GM12874 (cell line): ENCODE measurements at regions not wholly inside any gene's neighbourhood (a gene's known extent, or its start where the extent isn't known, plus 50 kb on each side); places are given as distances from the start of the nearest gene placed in this dataset.

Source experiments
- CTCF ChIP-seq: IDR thresholded peaks from 2 replicates; pipeline ENCODE4 v1.5.1; 2011; ENCODE audit warnings: low read depth, mild to moderate bottlenecking, control low read depth, low read length, moderate library complexity; ENCODE audit not compliant: insufficient read depth

- no peak; the same call in 1 of the 2 replicates for TF ChIP-seq CTCF
Measured at GRCh38 chrX:113929004-113929403, 654.9 kb upstream of the HTR2C start.

DNA sequence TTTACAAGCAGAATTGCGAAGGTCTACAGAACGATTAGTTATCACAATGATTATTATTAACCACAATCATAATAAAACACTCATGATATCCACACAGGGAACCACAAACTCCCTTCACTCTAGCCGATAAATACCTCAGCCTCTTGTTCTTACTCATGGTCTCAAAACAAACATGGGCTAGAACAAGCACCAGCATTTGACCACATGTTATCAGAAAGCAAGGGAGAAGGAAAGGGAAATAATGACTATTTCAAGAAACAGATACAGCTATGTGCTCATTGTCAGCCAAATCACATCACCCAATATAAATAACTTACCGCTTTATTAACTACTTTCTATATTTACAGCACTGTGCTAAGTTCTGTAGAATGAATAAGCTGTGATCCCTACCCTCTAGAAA is 663.2 kb upstream of the HTR2C start:
- TF ChIP-seq CTCF = no peak

- no peak for TF ChIP-seq CTCF
Measured at GRCh38 chrX:113919387-113919786, 664.5 kb upstream of the HTR2C start.

DNA sequence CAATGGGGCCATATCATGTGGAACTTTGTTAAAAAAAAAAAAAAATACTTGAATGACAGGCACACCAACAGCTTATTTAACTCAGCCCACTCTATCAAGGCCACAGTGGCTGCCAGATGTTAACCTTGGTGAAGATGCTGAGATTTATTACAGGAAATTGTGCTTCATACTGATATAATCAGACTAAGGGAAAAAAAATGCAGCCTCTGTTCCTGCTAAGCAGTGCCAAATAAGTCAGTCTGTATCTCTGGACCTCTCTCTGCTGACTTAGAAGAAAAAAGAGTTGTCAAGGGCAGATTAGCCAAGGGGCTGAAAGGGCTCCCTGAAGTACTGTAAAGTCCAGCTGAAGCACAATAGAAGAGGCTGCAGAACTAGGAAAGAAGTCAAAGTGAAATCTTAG is 677.7 kb upstream of the HTR2C start:
- TF ChIP-seq CTCF = no peak

DNA sequence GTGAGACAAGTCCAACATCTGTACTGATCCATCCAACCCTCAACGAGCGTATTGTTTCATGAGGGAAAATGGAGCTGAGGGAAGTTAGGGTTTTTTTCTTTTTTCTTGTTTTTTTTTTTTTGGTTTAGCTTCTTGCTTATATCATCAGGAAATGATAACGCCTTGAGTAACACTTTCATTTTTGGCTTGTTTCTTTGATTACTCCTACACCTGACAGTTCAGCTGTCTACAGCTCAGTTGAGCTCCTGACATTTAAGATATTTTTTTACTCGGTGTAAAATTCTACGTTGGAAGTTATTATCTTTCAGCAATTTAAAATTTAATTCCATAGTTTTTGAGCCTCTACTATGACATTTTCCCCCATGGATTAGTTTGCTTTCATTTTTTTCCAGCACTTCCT is 691.0 kb upstream of the HTR2C start:
- no peak for TF ChIP-seq CTCF

DNA sequence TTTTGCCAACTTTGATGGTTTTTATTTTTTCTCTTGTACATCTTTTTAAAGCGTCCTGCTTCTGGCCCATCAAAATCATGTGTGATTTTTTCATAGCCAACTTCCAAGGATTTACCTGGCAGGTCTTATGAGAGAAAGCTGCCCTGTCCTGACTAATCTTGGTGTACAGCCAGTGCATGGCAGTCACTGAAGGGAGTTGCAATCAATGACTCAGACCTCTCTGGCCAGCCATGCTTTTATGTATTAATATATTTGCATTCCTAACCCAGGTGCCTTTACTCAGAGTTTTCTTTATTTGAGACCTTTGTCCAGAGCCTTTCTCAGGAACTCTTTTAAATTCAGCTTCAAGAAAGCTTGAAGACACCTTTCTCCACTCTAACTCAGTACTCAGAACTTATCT is 691.5 kb upstream of the HTR2C start:
- no peak for TF ChIP-seq CTCF

DNA sequence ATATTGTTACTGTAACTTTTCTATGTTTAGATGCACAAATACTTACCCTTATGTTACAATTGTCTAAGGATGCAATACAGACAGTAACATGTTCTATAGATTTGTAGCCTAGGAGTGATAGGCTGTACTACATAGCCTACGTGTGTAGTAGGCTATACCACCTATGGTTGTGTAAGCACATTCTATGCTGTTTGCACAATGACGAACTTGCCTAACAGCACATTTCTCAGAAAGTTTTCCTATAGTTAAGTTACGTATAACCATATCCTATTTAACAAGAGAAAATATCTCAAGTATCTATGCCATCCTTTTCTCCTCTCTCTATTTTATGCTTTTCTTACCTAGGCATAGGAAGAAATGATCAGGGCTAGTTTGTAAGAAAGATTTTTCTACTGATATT is 710.8 kb upstream of the HTR2C start:
- TF ChIP-seq CTCF = no peak

GRCh38 chrX:113868711-113869110 is 715.2 kb upstream of the HTR2C start:
- TF ChIP-seq CTCF = no peak
